ENCODE measurements at regions not wholly inside any gene's neighbourhood (a gene's known extent, or its start where the extent isn't known, plus 50 kb on each side); places are given as distances from the start of the nearest gene placed in this dataset.

DNA sequence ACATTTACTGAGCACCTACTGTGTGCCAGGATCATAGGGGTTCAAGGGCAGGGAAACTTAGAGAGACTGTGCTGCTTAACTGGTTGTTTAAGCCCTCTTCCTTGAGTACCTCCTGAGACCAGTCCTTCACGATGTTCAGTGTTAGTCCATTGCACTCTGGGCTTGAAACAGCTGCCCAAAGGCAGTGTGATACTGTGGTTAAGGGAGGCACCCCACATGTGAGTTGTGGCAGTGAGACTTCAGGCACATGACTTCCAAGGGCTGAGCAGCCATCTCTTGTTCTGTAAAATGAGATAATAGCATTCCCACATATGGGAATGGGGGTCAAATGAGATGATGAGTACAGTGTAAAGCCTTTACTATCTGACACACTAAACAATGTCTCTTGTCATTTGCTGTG, 75.1 kb downstream of the LINGO1 start:
- ChIA-PET CTCF (interaction anchor here (0.6 to 1.2 kb wide), 2 partner anchors 14 to 1797 kb away, joined by 3 read pairs; no protein-coding TSS in a partner anchor), POLR2A (no interaction called here)
- peaks cover 0 to 4% (median 0%) of the 10 kb centered on the region in 4 experiments for H3K27me3 ChIP-seq (replicated peaks in 1 of 4; ENCODE audit: control extremely low read depth in 1 of 4, control insufficient read depth in 3 of 4, insufficient read depth in 4 of 4, low read length in 3 of 4)
- no peak overlapping the region for H2AFZ ChIP-seq (ENCODE audit: insufficient read depth, low read depth, low read length, poor library complexity, severe bottlenecking)
- H3K4me1 ChIP-seq (ENCODE audit: control insufficient read depth in 2 of 2, insufficient read depth in 2 of 2, low read length in 2 of 2) = no peaks in the 10 kb centered on the region
- H3K4me2 ChIP-seq (replicated peaks; ENCODE audit: low read depth, low read length, poor library complexity, severe bottlenecking) = no peak overlapping the region
- no peaks in the 10 kb centered on the region for H3K36me3 ChIP-seq (replicated peaks in 1 of 2; ENCODE audit: control extremely low read depth in 1 of 2, control insufficient read depth in 1 of 2, extremely low read depth in 1 of 2, insufficient read depth in 2 of 2, low read length in 1 of 2)
- ATAC-seq (ENCODE audit: low read depth) (no peak), DNase-seq (no peak)
- intact Hi-C loops (cut with micrococcal nuclease) = no loop called here
- Mint-ChIP-seq H3K9me3 (ENCODE audit: insufficient read depth) (no peaks in the 10 kb centered on the region), H3K4me1 (no peaks in the 10 kb centered on the region), H3K4me3 (no peak overlapping the region), H3K27ac (no peak overlapping the region), H3K27me3 (peaks cover 7% of the 10 kb centered on the region)
- no peaks in the 10 kb centered on the region for H3K9me3 ChIP-seq (ENCODE audit: control extremely low read depth in 1 of 3, control insufficient read depth in 2 of 3, insufficient read depth in 1 of 3, low read length in 2 of 3)
- TF ChIP-seq EZH2 (IDR thresholded peaks at IDR 0.05; ENCODE audit: borderline replicate concordance, insufficient read depth, low read depth, low read length, poor library complexity, severe bottlenecking) = no peak
- TF ChIP-seq, protein P1, sequence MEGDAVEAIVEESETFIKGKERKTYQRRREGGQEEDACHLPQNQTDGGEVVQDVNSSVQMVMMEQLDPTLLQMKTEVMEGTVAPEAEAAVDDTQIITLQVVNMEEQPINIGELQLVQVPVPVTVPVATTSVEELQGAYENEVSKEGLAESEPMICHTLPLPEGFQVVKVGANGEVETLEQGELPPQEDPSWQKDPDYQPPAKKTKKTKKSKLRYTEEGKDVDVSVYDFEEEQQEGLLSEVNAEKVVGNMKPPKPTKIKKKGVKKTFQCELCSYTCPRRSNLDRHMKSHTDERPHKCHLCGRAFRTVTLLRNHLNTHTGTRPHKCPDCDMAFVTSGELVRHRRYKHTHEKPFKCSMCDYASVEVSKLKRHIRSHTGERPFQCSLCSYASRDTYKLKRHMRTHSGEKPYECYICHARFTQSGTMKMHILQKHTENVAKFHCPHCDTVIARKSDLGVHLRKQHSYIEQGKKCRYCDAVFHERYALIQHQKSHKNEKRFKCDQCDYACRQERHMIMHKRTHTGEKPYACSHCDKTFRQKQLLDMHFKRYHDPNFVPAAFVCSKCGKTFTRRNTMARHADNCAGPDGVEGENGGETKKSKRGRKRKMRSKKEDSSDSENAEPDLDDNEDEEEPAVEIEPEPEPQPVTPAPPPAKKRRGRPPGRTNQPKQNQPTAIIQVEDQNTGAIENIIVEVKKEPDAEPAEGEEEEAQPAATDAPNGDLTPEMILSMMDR (IDR thresholded peaks at IDR 0.05) = no peak
- 100% methylated on average over 1 of the region's 1 CpG for WGBS (ENCODE audit: insufficient coverage)
- no peak overlapping the region for H3K27ac ChIP-seq (ENCODE audit: low read length in 2 of 2)
- H3K4me3 ChIP-seq (ENCODE audit: control extremely low read depth in 1 of 5, extremely low read depth in 1 of 5, insufficient read depth in 1 of 5, low read depth in 2 of 5, low read length in 4 of 5) = no peak overlapping the region
- H4K20me1 ChIP-seq (ENCODE audit: control insufficient read depth, insufficient read depth, low read length, poor library complexity, severe bottlenecking) = no peaks in the 10 kb centered on the region
- no peaks in the 10 kb centered on the region for H3K79me2 ChIP-seq (ENCODE audit: control insufficient read depth, insufficient read depth, low read length)
- H3K9ac ChIP-seq (ENCODE audit: low read length) = no peak overlapping the region

DNA sequence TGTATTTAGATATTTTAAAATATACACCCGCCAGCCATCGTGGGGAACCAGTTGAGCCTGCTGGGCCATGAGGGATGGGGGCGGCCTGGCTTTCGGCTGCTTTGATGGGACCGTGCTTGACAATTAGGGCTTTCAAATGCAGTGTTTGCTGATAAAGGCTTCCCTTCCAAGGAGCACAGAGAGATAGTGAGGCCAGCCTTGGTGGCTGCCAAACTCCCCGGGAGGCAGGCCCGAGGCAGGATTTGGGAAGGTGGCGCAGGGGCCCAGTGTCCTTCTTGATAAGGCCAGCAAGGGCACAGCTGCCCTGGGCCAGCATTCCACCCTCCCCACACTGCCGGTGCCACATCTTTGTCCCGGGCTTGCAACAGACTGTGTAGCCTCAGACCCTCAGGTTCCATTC, 75.6 kb downstream of the LINGO1 start:
- Histone ChIP-seq H3K27me3 (replicated peaks in 1 of 4; ENCODE audit: control extremely low read depth in 1 of 4, control insufficient read depth in 3 of 4, insufficient read depth in 4 of 4, low read length in 3 of 4) (peaks cover 0 to 4% (median 0%) of the 10 kb centered on the region in 4 experiments), H4K20me1 (ENCODE audit: control insufficient read depth, insufficient read depth, low read length, poor library complexity, severe bottlenecking) (no peaks in the 10 kb centered on the region), H3K4me3 (ENCODE audit: control extremely low read depth in 1 of 5, extremely low read depth in 1 of 5, insufficient read depth in 1 of 5, low read depth in 2 of 5, low read length in 4 of 5) (no peak overlapping the region), H3K9me3 (ENCODE audit: control extremely low read depth in 1 of 3, control insufficient read depth in 2 of 3, insufficient read depth in 1 of 3, low read length in 2 of 3) (no peaks in the 10 kb centered on the region), H3K27ac (ENCODE audit: low read length in 2 of 2) (no peak overlapping the region), H3K4me1 (ENCODE audit: control insufficient read depth in 2 of 2, insufficient read depth in 2 of 2, low read length in 2 of 2) (no peaks in the 10 kb centered on the region), H3K9ac (ENCODE audit: low read length) (no peak overlapping the region), H3K36me3 (replicated peaks in 1 of 2; ENCODE audit: control extremely low read depth in 1 of 2, control insufficient read depth in 1 of 2, extremely low read depth in 1 of 2, insufficient read depth in 2 of 2, low read length in 1 of 2) (no peaks in the 10 kb centered on the region), H3K79me2 (ENCODE audit: control insufficient read depth, insufficient read depth, low read length) (no peaks in the 10 kb centered on the region), H3K4me2 (replicated peaks; ENCODE audit: low read depth, low read length, poor library complexity, severe bottlenecking) (no peak overlapping the region), H2AFZ (ENCODE audit: insufficient read depth, low read depth, low read length, poor library complexity, severe bottlenecking) (no peak overlapping the region)
- CTCF ChIA-PET = interaction anchor here (1.2 kb wide), 1 partner anchor 14 kb away, joined by 3 read pairs; no protein-coding TSS in a partner anchor
- H3K4me3 Mint-ChIP-seq = no peak overlapping the region
- DNase-seq (no peak), ATAC-seq (ENCODE audit: low read depth) (no peak)
- no peaks in the 10 kb centered on the region for H3K9me3 Mint-ChIP-seq (ENCODE audit: insufficient read depth)
- H3K27me3 Mint-ChIP-seq = peaks cover 7% of the 10 kb centered on the region
- WGBS (ENCODE audit: insufficient coverage) = 100% methylated on average over 6 of the region's 10 CpGs
- POLR2A ChIA-PET = no interaction called here
- intact Hi-C loops (cut with micrococcal nuclease) = no loop called here
- no peak for TF ChIP-seq EZH2 (IDR thresholded peaks at IDR 0.05; ENCODE audit: borderline replicate concordance, insufficient read depth, low read depth, low read length, poor library complexity, severe bottlenecking)
- TF ChIP-seq, protein P1 (IDR thresholded peaks at IDR 0.05) = no peak
- H3K27ac Mint-ChIP-seq = no peak overlapping the region
- no peaks in the 10 kb centered on the region for H3K4me1 Mint-ChIP-seq

Data from B cell (primary cell).